Choroid plexus epithelial cell (primary cell): ENCODE measurements at regions not wholly inside any gene's neighbourhood (a gene's known extent, or its start where the extent isn't known, plus 50 kb on each side); places are given as distances from the start of the nearest gene placed in this dataset.
"Not testable (repeated sequence)": the region's sequence is repeated elsewhere in the genome, so short reads cannot be mapped to it uniquely, and the experiment has no call there.

Source experiments
- DNase-seq: peaks from one replicate; pipeline ENCODE4 v3.0.0-alpha.2; 2010; ENCODE audit warnings: low read depth
- H3K4me3 ChIP-seq: 2 replicates; pipeline ENCODE4 v1.5.1; 2011; ENCODE audit warnings: low read depth, mild to moderate bottlenecking, control low read depth, low read length, moderate library complexity
- TF ChIP-seq, protein P1 (sequence below): conservative IDR thresholded peaks from 2 replicates; pipeline ENCODE4 v1.5.1; 2011; ENCODE audit warnings: low read depth, mild to moderate bottlenecking, control low read depth, inconsistent platforms, low read length, moderate library complexity

DNA sequence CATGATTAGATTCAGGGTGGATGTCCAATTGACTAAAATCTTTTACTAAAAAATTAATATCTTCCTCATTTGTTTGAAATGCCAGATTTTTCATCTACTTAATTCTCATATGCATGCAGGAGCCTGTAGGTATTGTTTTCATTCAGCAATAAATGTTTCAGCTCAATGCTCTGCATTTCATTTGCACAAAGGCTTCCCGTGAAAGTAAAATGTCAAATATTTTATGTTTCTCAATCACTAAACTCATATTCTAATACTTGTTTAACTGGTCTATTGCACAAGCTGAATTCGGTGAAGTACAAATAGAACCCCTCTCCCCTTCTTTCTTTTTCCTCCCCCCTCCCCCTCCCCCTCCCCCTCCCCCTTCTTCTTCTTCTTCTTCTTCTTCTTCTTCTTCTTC lies 175.9 kb downstream of the MCHR2 start:
- no peak for DNase-seq
- H3K4me3 ChIP-seq, result no peak overlapping the region
- TF ChIP-seq, protein P1, sequence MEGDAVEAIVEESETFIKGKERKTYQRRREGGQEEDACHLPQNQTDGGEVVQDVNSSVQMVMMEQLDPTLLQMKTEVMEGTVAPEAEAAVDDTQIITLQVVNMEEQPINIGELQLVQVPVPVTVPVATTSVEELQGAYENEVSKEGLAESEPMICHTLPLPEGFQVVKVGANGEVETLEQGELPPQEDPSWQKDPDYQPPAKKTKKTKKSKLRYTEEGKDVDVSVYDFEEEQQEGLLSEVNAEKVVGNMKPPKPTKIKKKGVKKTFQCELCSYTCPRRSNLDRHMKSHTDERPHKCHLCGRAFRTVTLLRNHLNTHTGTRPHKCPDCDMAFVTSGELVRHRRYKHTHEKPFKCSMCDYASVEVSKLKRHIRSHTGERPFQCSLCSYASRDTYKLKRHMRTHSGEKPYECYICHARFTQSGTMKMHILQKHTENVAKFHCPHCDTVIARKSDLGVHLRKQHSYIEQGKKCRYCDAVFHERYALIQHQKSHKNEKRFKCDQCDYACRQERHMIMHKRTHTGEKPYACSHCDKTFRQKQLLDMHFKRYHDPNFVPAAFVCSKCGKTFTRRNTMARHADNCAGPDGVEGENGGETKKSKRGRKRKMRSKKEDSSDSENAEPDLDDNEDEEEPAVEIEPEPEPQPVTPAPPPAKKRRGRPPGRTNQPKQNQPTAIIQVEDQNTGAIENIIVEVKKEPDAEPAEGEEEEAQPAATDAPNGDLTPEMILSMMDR, result no peak

DNA sequence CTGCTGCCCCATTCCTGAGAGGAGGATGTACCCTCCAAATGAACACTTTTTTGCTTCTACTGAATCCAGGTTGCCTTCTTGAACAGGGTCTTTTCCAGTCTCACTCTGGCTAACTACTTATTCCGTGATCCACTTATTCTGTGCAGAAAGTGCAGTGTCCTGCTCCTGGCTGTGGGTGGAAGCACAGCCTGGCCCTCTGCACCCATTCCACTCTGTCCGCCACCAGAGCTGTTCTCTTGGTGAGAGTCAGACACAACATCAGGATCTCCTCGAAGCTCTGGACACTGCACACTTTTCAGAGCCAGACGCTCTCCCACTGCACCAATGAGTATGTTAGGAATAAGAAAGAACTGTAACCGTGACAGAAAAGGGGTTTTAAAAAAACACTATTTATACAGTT lies 174.2 kb downstream of the MCHR2 start:
- no peak overlapping the region for H3K4me3 ChIP-seq
- DNase-seq, result no peak
- TF ChIP-seq, protein P1, result no peak

- TF ChIP-seq, protein P1, result no peak
- H3K4me3 ChIP-seq, result no peak overlapping the region
- DNase-seq, result no peak
Observed at GRCh38 chr6:99821164-99821563, 172.9 kb downstream of the MCHR2 start.

- TF ChIP-seq, protein P1, result peak; percentile 60
- peak; percentile 74 for DNase-seq
- no peak overlapping the region for H3K4me3 ChIP-seq
Observed at GRCh38 chr6:99822741-99823512, 171.1 kb downstream of the MCHR2 start.

GRCh38 chr6:99823513-99824235 lies 170.3 kb downstream of the MCHR2 start:
- H3K4me3 ChIP-seq, DNase-seq: not testable (repeated sequence)

- no peak for DNase-seq
- TF ChIP-seq, protein P1, result no peak
- no peak overlapping the region for H3K4me3 ChIP-seq
Observed at GRCh38 chr6:99833034-99833433, 161.0 kb downstream of the MCHR2 start.

DNA sequence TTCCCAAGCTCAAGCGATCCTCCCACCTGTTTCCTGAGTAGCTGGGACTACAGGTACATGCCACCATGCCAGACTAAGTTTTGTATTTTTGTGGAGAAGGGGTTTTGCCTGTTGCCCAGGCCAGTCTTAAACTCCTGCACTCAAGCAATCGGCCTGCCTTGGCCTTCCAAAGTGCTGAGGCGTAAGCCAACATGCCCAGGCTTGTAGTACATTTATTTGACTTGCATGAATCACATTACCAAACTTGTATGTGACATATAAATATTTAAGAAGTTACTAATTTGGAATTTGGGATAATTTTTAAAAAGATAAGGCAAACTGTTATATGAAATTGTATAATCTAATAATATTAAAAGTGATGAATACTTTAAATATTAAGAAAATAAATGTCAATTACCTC lies 157.6 kb downstream of the MCHR2 start:
- TF ChIP-seq, protein P1, result no peak
- no peak for DNase-seq
- H3K4me3 ChIP-seq, result no peak overlapping the region
